ENCODE measurements at regions not wholly inside any gene's neighbourhood (a gene's known extent, or its start where the extent isn't known, plus 50 kb on each side); places are given as distances from the start of the nearest gene placed in this dataset.

- TF ChIP-seq CTCF (IDR thresholded peaks at IDR 0.05 in 8 of 11, conservative IDR thresholded peaks at IDR 0.05 in 3 of 11) (no peak), POLR2A (IDR thresholded peaks at IDR 0.05) (no peak)
Observed at GRCh38 chr4:123319639-123320038, 77.0 kb upstream of the SPRY1 start.

All from spleen (tissue), 7 donors.